B cell (primary cell): ENCODE measurements at regions not wholly inside any gene's neighbourhood (a gene's known extent, or its start where the extent isn't known, plus 50 kb on each side); places are given as distances from the start of the nearest gene placed in this dataset.
"Not testable (repeated sequence)": the region's sequence is repeated elsewhere in the genome, so short reads cannot be mapped to it uniquely, and the experiment has no call there.

ENCODE experiments used
- ATAC-seq: fragments of 200-7000 bp; cut with Tn5 transposase; one replicate; pipeline ENCODE4 v1.10.0; 2021; ENCODE audit warnings: low read depth, mild to moderate bottlenecking, moderate number of reproducible peaks, moderate library complexity
- CTCF ChIA-PET: fragments of 350-600 bp; sonication (Branson Sonifier 250); formaldehyde crosslinking; loops from one replicate; lab custom pipeline; 2021; ENCODE audit warnings: antibody characterized with exemption, inconsistent platforms; lab: Charles Lee
- POLR2A ChIA-PET: fragments of 350-600 bp; sonication (Branson Sonifier 250); formaldehyde crosslinking; loops from one replicate; lab custom pipeline; 2021; ENCODE audit warnings: antibody characterized with exemption; lab: Charles Lee
- DNase-seq: peaks from one replicate; pipeline ENCODE4 v3.0.0; 2013
- H2AFZ ChIP-seq: 2 replicates; pipeline ENCODE4 v1.6.1; 2012; ENCODE audit warnings: mild to moderate bottlenecking, low read depth, low read length; ENCODE audit not compliant: insufficient read depth, poor library complexity, severe bottlenecking
- H3K27ac ChIP-seq, 2 donors: 1 replicate in 1 of 2; 2 replicates in 1 of 2; pipeline ENCODE4 v1.5.1; 2012 to 2013; ENCODE audit warnings: low read length in 2 of 2, mild to moderate bottlenecking in 2 of 2, moderate library complexity in 1 of 2
- H3K27me3 ChIP-seq, 4 experiments: fragments of 200-600 bp in 1 of 4; sonication (generic) in 1 of 4; replicated peaks in 1 of 4; 1 replicate in 2 of 4; 2 replicates in 2 of 4; pipeline versions ENCODE4 v1.6.1 to v1.7.0; 2013 to 2016; ENCODE audit warnings: low read length in 3 of 4, mild to moderate bottlenecking in 2 of 4, mixed read lengths in 1 of 4, moderate library complexity in 1 of 4; ENCODE audit not compliant: insufficient read depth in 4 of 4, control insufficient read depth in 3 of 4; ENCODE audit errors: control extremely low read depth in 1 of 4
- H3K36me3 ChIP-seq, 2 experiments: replicated peaks in 1 of 2; 1 replicate in 1 of 2; 2 replicates in 1 of 2; pipeline versions ENCODE4 v1.6.1 to v1.7.1; 2013; ENCODE audit warnings: low read length in 1 of 2; ENCODE audit not compliant: insufficient read depth in 2 of 2, control insufficient read depth in 1 of 2; ENCODE audit errors: control extremely low read depth in 1 of 2, extremely low read depth in 1 of 2
- H3K4me1 ChIP-seq, 2 donors: fragments of 200-600 bp in 1 of 2; sonication (generic) in 1 of 2; 1 replicate in 1 of 2; 2 replicates in 1 of 2; pipeline versions ENCODE4 v1.5.1 to v1.6.1; 2013 to 2017; ENCODE audit warnings: low read length in 2 of 2; ENCODE audit not compliant: control insufficient read depth in 2 of 2, insufficient read depth in 2 of 2
- H3K4me2 ChIP-seq: replicated peaks from 2 replicates; pipeline ENCODE3; 2012; ENCODE audit warnings: mild to moderate bottlenecking, low read depth, low read length; ENCODE audit not compliant: poor library complexity, severe bottlenecking
- H3K4me3 ChIP-seq, 5 experiments: fragments of 200-600 bp in 1 of 5; sonication (generic) in 1 of 5; 1 replicate in 3 of 5; 2 replicates in 2 of 5; pipeline versions ENCODE4 v1.5.1 to v1.7.0; 2011 to 2016; ENCODE audit warnings: low read length in 4 of 5, mild to moderate bottlenecking in 4 of 5, low read depth in 2 of 5, control low read depth in 1 of 5, moderate library complexity in 1 of 5; ENCODE audit not compliant: insufficient read depth in 1 of 5; ENCODE audit errors: control extremely low read depth in 1 of 5, extremely low read depth in 1 of 5
- H3K79me2 ChIP-seq: fragments of 200-600 bp; sonication (generic); one replicate; pipeline ENCODE4 v1.6.0; 2016; ENCODE audit warnings: low read length; ENCODE audit not compliant: control insufficient read depth, insufficient read depth
- H3K9ac ChIP-seq: fragments of 200-600 bp; sonication (generic); 2 replicates; pipeline ENCODE4 v1.6.1; 2017; ENCODE audit warnings: mild to moderate bottlenecking, low read length, moderate library complexity
- H3K9me3 ChIP-seq, 3 donors: one replicate each; pipeline versions ENCODE4 v1.6.1 to v1.7.1; 2013; ENCODE audit warnings: low read length in 2 of 3; ENCODE audit not compliant: control insufficient read depth in 2 of 3, insufficient read depth in 1 of 3; ENCODE audit errors: control extremely low read depth in 1 of 3
- H4K20me1 ChIP-seq: 2 replicates; pipeline ENCODE4 v1.6.0; 2012; ENCODE audit warnings: mild to moderate bottlenecking, low read length; ENCODE audit not compliant: insufficient read depth, control insufficient read depth, poor library complexity, severe bottlenecking
- H3K27ac Mint-ChIP-seq: one replicate; pipeline ENCODE4 v1.8.0; 2021; ENCODE audit warnings: mixed read lengths
- H3K27me3 Mint-ChIP-seq: one replicate; pipeline ENCODE4 v1.8.0; 2021; ENCODE audit warnings: mixed read lengths
- H3K4me1 Mint-ChIP-seq: one replicate; pipeline ENCODE4 v1.8.0; 2021; ENCODE audit warnings: mixed read lengths
- H3K4me3 Mint-ChIP-seq: one replicate; pipeline ENCODE4 v1.8.0; 2021; ENCODE audit warnings: mixed read lengths
- H3K9me3 Mint-ChIP-seq: one replicate; pipeline ENCODE4 v1.8.0; 2022; ENCODE audit warnings: mixed read lengths; ENCODE audit not compliant: insufficient read depth
- EZH2 ChIP-seq: IDR thresholded peaks from 2 replicates; pipeline ENCODE4 v1.6.1; 2012; ENCODE audit warnings: borderline replicate concordance, low read depth, mild to moderate bottlenecking, moderate library complexity, low read length; ENCODE audit not compliant: insufficient read depth, poor library complexity, severe bottlenecking
- WGBS: methylation state at CpG from one replicate; pipeline ENCODE4 v1.1.5; 2013; ENCODE audit warnings: missing lambda C conversion rate; ENCODE audit not compliant: insufficient coverage; 5-methylcytosine and 5-hydroxymethylcytosine counted together
- intact Hi-C: fragments of 100-400 bp; cut with micrococcal nuclease; formaldehyde crosslinking; loops from one replicate; pipeline ENCODE4 v1.10.0; 2022
- TF ChIP-seq, protein P1 (sequence below): fragments of 200-600 bp; IDR thresholded peaks from one replicate; pipeline ENCODE4 v1.8.0; 2022; ENCODE audit warnings: antibody characterized with exemption, mild to moderate bottlenecking

- Histone ChIP-seq H3K79me2 (no peaks in the 10 kb centered on the region), H3K27me3 (no peaks in the 10 kb centered on the region), H3K9me3 (no peaks in the 10 kb centered on the region), H3K27ac (no peak overlapping the region), H3K4me3 (no peak overlapping the region), H3K36me3 (no peaks in the 10 kb centered on the region), H4K20me1 (no peaks in the 10 kb centered on the region), H2AFZ (no peak overlapping the region), H3K4me2 (no peak overlapping the region), H3K9ac (no peak overlapping the region), H3K4me1 (no peaks in the 10 kb centered on the region)
- Mint-ChIP-seq H3K27ac (no peak overlapping the region), H3K4me3 (no peak overlapping the region), H3K9me3 (no peaks in the 10 kb centered on the region), H3K27me3 (no peaks in the 10 kb centered on the region), H3K4me1 (no peaks in the 10 kb centered on the region)
- ATAC-seq, result no peak
- WGBS, result 50% methylated on average over 1 of the region's 3 CpGs
- ChIA-PET POLR2A (no interaction called here), CTCF (no interaction called here)
- DNase-seq, result no peak
- TF ChIP-seq, protein P1, sequence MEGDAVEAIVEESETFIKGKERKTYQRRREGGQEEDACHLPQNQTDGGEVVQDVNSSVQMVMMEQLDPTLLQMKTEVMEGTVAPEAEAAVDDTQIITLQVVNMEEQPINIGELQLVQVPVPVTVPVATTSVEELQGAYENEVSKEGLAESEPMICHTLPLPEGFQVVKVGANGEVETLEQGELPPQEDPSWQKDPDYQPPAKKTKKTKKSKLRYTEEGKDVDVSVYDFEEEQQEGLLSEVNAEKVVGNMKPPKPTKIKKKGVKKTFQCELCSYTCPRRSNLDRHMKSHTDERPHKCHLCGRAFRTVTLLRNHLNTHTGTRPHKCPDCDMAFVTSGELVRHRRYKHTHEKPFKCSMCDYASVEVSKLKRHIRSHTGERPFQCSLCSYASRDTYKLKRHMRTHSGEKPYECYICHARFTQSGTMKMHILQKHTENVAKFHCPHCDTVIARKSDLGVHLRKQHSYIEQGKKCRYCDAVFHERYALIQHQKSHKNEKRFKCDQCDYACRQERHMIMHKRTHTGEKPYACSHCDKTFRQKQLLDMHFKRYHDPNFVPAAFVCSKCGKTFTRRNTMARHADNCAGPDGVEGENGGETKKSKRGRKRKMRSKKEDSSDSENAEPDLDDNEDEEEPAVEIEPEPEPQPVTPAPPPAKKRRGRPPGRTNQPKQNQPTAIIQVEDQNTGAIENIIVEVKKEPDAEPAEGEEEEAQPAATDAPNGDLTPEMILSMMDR, result no peak
- TF ChIP-seq EZH2, result no peak
- intact Hi-C loops, result no loop called here
Observed at GRCh38 chr1:90291431-90292216, 296.7 kb downstream of the ZNF326 start.

DNA sequence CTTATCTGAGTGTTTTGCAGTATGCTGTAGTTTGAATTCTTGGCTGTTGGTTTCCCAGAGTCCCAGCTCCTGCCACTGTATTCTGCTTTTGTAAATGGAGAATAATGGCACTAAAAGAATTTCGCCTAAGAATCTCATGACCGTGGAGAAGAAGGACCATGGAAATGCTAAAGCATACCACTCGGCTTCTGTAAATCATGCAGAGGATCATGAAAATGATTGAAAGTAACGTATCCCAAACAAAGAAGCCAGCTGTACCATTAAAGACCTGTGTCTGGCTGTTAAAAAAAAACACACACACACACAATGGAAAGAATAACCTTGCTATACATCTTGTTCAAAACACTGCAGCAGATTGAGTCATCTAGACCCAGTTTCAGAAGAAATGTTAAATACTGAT is 287.9 kb downstream of the ZNF326 start:
- no peak overlapping the region for H2AFZ ChIP-seq
- no peaks in the 10 kb centered on the region for H3K79me2 ChIP-seq
- H3K4me2 ChIP-seq, result no peak overlapping the region
- DNase-seq (no peak), ATAC-seq (no peak)
- H3K27ac ChIP-seq, result no peak overlapping the region
- H3K4me1 Mint-ChIP-seq, result no peaks in the 10 kb centered on the region
- 100% methylated on average over 2 of the region's 4 CpGs for WGBS
- no peaks in the 10 kb centered on the region for H3K27me3 ChIP-seq
- CTCF ChIA-PET, result no interaction called here
- no peaks in the 10 kb centered on the region for H3K9me3 Mint-ChIP-seq
- TF ChIP-seq EZH2, result no peak
- TF ChIP-seq, protein P1, result no peak
- H3K4me3 Mint-ChIP-seq, result no peak overlapping the region
- H3K9ac ChIP-seq, result no peak overlapping the region
- no peaks in the 10 kb centered on the region for H4K20me1 ChIP-seq
- intact Hi-C loops, result no loop called here
- POLR2A ChIA-PET, result no interaction called here
- H3K9me3 ChIP-seq, result no peaks in the 10 kb centered on the region
- H3K4me1 ChIP-seq, result no peaks in the 10 kb centered on the region
- H3K27ac Mint-ChIP-seq, result no peak overlapping the region
- no peak overlapping the region for H3K4me3 ChIP-seq
- H3K27me3 Mint-ChIP-seq, result no peaks in the 10 kb centered on the region
- H3K36me3 ChIP-seq, result no peaks in the 10 kb centered on the region

GRCh38 chr1:90281886-90282285 is 287.0 kb downstream of the ZNF326 start:
- H3K9me3 ChIP-seq, H3K4me1 Mint-ChIP-seq, H4K20me1 ChIP-seq, H3K4me3 Mint-ChIP-seq, H3K27ac ChIP-seq, H3K27me3 Mint-ChIP-seq, H3K27ac Mint-ChIP-seq, H3K36me3 ChIP-seq, H3K4me3 ChIP-seq, ATAC-seq, H2AFZ ChIP-seq, DNase-seq, H3K79me2 ChIP-seq, H3K9me3 Mint-ChIP-seq, CTCF ChIA-PET, POLR2A ChIA-PET, H3K27me3 ChIP-seq, intact Hi-C loops, H3K9ac ChIP-seq, H3K4me2 ChIP-seq, H3K4me1 ChIP-seq: not testable (repeated sequence)
- WGBS, result no CpG with 5 or more reads among the region's 1 CpG
